Kidney (tissue), 13 donors: ENCODE measurements at regions not wholly inside any gene's neighbourhood (a gene's known extent, or its start where the extent isn't known, plus 50 kb on each side); places are given as distances from the start of the nearest gene placed in this dataset.

Experiments used
- DNase-seq, 5 donors: peaks; one replicate each; pipeline ENCODE4 v3.0.0-alpha.2; 2013 to 2020
- FAIRE-seq: peaks from 2 replicates; lab custom pipeline; 2012; peaks lifted over from hg19 to GRCh38; lab: Jason Lieb, UNC
- H3K27ac ChIP-seq, 2 donors: one replicate each; pipeline ENCODE4 v1.7.0; 2013; ENCODE audit warnings: low read depth in 2 of 2, low read length in 2 of 2, inconsistent platforms in 1 of 2
- H3K27me3 ChIP-seq: one replicate; pipeline ENCODE4 v1.7.1; 2013; ENCODE audit warnings: low read length, inconsistent platforms; ENCODE audit not compliant: control insufficient read depth, insufficient read depth
- H3K36me3 ChIP-seq, 3 donors: one replicate each; pipeline versions ENCODE4 v1.7.0 to v1.7.1; 2013; ENCODE audit warnings: low read length in 3 of 3, control low read depth in 1 of 3, inconsistent platforms in 1 of 3; ENCODE audit not compliant: insufficient read depth in 3 of 3, control insufficient read depth in 2 of 3
- H3K4me1 ChIP-seq, 3 donors: one replicate each; pipeline versions ENCODE4 v1.7.0 to v1.7.1; 2013; ENCODE audit warnings: low read length in 3 of 3, inconsistent platforms in 1 of 3, low read depth in 1 of 3; ENCODE audit not compliant: control insufficient read depth in 2 of 3, insufficient read depth in 2 of 3
- H3K4me3 ChIP-seq, 3 donors: one replicate each; pipeline versions ENCODE4 v1.7.0 to v1.8.1; 2013; ENCODE audit warnings: low read length in 3 of 3, control low read depth in 1 of 3, inconsistent platforms in 1 of 3
- H3K9ac ChIP-seq, 3 donors: one replicate each; pipeline versions ENCODE4 v1.7.0 to v1.7.1; 2013; ENCODE audit warnings: low read length in 3 of 3, control low read depth in 1 of 3, inconsistent platforms in 1 of 3
- H3K9me3 ChIP-seq, 3 donors: one replicate each; pipeline versions ENCODE4 v1.7.0 to v1.7.1; 2013; ENCODE audit warnings: low read length in 3 of 3, control low read depth in 1 of 3, inconsistent platforms in 1 of 3; ENCODE audit not compliant: control insufficient read depth in 2 of 3, insufficient read depth in 1 of 3
- intact Hi-C: fragments of 100-400 bp; cut with DNase I; formaldehyde crosslinking; loops from one replicate; pipeline ENCODE4 v1.11.1; 2022
- TF ChIP-seq, protein P1 (sequence below): IDR thresholded peaks from 3 replicates; pipeline ENCODE4 v1.5.1; 2012; ENCODE audit warnings: mild to moderate bottlenecking, moderate library complexity, borderline replicate concordance; ENCODE audit not compliant: insufficient read depth; ENCODE audit errors: extremely low read depth
- donor health status: control.
- donor health status: control.
- donor health status: control.
- donor health status: control.
- donor health status: control.
- donor health status: DM: yes; HTN: yes; CAD: no.
- donor health status: Normal renal cell carcinoma (clear cell type).

DNA sequence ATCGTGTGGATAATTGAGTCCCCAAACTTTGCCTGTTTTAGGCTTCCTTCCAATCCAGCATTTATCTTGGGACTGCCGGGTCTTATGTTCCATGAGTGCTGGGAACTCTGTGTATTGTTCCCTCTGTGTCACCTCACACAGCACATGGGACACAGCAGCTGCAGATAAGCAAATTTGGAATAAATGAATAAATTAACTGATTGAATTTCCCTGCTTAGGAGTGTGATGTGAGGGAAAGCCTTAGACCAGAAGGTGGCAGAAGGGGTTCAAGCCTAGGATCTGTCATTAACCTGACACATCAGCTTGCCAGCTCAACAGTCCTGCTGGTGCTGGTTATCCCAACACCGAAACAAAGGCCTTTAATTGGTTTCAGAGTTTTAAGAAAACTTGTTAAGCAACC lies 114.3 kb downstream of the OXSM start:
- Histone ChIP-seq H3K36me3 (no peaks in the 10 kb centered on the region), H3K9me3 (no peaks in the 10 kb centered on the region), H3K27ac (no peak overlapping the region), H3K27me3 (no peaks in the 10 kb centered on the region), H3K4me1 (peaks cover 0 to 3% (median 0%) of the 10 kb centered on the region in 3 donors), H3K4me3 (no peak overlapping the region), H3K9ac (no peak overlapping the region)
- TF ChIP-seq, protein P1, sequence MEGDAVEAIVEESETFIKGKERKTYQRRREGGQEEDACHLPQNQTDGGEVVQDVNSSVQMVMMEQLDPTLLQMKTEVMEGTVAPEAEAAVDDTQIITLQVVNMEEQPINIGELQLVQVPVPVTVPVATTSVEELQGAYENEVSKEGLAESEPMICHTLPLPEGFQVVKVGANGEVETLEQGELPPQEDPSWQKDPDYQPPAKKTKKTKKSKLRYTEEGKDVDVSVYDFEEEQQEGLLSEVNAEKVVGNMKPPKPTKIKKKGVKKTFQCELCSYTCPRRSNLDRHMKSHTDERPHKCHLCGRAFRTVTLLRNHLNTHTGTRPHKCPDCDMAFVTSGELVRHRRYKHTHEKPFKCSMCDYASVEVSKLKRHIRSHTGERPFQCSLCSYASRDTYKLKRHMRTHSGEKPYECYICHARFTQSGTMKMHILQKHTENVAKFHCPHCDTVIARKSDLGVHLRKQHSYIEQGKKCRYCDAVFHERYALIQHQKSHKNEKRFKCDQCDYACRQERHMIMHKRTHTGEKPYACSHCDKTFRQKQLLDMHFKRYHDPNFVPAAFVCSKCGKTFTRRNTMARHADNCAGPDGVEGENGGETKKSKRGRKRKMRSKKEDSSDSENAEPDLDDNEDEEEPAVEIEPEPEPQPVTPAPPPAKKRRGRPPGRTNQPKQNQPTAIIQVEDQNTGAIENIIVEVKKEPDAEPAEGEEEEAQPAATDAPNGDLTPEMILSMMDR, result peak; percentile 42
- DNase-seq (peak in 3 of 5 donors; percentile 28 to 65 (median 39)), FAIRE-seq (no peak)
- intact Hi-C loops, result no loop called here

DNA sequence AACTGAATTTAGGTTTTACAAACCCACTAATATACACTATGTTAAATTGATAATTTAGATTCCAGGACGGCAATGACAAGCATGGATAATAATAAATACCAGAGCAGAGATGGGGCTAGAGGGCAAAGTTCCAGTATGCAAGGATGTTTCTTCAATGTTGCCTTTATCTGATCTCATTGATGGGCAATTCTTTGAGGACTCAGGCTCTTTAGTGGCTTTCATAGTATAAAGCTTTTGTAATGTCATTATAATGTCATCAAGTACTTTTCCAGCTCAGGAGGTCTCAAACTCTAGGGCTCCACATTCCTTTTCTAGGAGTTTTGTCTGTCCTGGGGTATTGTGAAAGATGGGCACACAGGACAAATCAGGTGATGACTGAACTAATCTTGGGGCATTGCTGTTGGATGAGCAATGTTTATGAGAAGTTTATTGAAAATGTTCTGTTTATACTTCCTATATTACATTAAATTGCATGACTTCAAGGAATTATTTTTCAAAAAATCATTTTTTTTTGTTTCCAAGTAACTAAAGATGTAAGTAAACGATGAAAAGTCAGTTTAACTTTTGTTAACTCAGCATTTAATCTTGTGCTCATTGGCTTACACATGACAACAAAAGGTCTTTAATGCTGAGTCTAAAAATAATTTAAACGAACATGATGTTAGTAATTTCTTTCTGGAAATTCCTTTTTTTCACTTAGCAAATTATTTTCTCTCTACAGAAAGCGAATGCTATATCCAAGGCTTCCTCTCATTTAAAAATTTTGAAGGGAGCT lies 116.4 kb downstream of the OXSM start:
- Histone ChIP-seq H3K27ac (no peak overlapping the region), H3K4me3 (no peak overlapping the region), H3K27me3 (no peaks in the 10 kb centered on the region), H3K9me3 (no peaks in the 10 kb centered on the region), H3K36me3 (no peaks in the 10 kb centered on the region), H3K4me1 (peaks cover 0 to 3% (median 0%) of the 10 kb centered on the region in 3 donors), H3K9ac (no peak overlapping the region)
- intact Hi-C loops, result no loop called here
- no peak for DNase-seq
- no peak for FAIRE-seq
- TF ChIP-seq, protein P1, result no peak

DNA sequence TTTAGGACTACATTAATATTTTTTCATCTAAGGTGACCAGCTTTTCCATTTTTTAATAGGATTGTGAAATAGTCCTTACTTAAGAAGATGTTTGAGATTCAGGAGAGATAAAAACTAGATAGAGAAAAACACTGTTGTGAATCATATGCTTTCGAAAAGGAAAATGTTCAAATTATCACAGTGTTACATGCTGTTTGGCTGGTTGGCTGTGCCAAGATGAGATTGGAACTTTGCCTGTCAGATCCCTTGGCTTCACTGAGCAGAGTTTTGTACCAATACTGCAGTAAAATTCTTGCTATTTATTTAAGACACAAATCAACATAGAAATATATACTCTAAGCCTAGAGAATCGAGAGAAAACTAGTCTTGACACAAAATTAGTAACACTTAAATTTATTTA lies 117.2 kb downstream of the OXSM start:
- H3K4me1 ChIP-seq, result no peaks in the 10 kb centered on the region
- no peaks in the 10 kb centered on the region for H3K9me3 ChIP-seq
- no peak overlapping the region for H3K4me3 ChIP-seq
- no peaks in the 10 kb centered on the region for H3K27me3 ChIP-seq
- DNase-seq (no peak), FAIRE-seq (no peak)
- H3K27ac ChIP-seq, result no peak overlapping the region
- intact Hi-C loops, result no loop called here
- TF ChIP-seq, protein P1, result no peak
- no peaks in the 10 kb centered on the region for H3K36me3 ChIP-seq
- no peak overlapping the region for H3K9ac ChIP-seq
